ENCODE measurements at regions not wholly inside any gene's neighbourhood (a gene's known extent, or its start where the extent isn't known, plus 50 kb on each side); places are given as distances from the start of the nearest gene placed in this dataset.
"Not testable (repeated sequence)": the region's sequence is repeated elsewhere in the genome, so short reads cannot be mapped to it uniquely, and the experiment has no call there.

DNA sequence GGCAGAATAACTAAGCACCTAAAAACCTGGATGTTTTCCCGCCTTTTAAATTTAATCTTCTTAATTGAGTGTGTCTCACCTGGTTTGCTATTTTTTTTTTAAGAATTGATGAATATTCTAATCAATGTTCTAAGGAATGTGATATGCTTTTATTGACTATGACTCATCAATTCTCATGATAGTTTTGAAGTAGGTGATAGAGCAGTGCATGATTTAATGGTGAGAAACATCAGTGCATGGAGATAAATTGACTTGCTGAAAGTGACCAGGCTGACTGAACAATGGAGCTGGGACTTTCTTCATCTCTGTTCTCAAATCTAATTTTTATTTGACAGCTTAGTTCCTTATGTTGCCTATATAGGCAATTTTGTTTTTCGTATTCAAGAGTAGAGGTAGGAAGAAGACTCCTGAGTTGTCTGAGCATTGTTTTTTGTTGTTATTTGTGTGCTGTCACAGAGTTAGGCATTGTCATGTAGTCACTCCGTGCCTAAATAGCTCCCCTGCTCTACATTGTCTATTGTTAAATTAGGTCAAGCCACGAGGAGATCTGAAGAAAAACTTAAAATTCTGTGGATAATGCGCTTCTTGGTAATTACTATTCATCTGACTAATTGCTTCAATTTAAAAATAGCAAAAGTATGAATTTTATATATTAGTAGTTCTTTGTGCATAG lies 59.0 kb upstream of the NUTM2F start:
- not testable (repeated sequence) for TF ChIP-seq EZH2 (IDR thresholded peaks at IDR 0.05; ENCODE audit: low read length, missing control alignments)
- TF ChIP-seq, protein P1, sequence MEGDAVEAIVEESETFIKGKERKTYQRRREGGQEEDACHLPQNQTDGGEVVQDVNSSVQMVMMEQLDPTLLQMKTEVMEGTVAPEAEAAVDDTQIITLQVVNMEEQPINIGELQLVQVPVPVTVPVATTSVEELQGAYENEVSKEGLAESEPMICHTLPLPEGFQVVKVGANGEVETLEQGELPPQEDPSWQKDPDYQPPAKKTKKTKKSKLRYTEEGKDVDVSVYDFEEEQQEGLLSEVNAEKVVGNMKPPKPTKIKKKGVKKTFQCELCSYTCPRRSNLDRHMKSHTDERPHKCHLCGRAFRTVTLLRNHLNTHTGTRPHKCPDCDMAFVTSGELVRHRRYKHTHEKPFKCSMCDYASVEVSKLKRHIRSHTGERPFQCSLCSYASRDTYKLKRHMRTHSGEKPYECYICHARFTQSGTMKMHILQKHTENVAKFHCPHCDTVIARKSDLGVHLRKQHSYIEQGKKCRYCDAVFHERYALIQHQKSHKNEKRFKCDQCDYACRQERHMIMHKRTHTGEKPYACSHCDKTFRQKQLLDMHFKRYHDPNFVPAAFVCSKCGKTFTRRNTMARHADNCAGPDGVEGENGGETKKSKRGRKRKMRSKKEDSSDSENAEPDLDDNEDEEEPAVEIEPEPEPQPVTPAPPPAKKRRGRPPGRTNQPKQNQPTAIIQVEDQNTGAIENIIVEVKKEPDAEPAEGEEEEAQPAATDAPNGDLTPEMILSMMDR (conservative IDR thresholded peaks at IDR 0.05 in 1 of 2, IDR thresholded peaks at IDR 0.05 in 1 of 2; ENCODE audit: low read depth in 1 of 2, low read length in 2 of 2) = not testable (repeated sequence)

All from fibroblast of lung (primary cell).